AG20443 (cell line): ENCODE measurements at regions not wholly inside any gene's neighbourhood (a gene's known extent, or its start where the extent isn't known, plus 50 kb on each side); places are given as distances from the start of the nearest gene placed in this dataset.
"Not testable (repeated sequence)": the region's sequence is repeated elsewhere in the genome, so short reads cannot be mapped to it uniquely, and the experiment has no call there.

Experiments used
- DNase-seq: peaks from one replicate; pipeline ENCODE4 v3.0.0; 2012; ENCODE audit warnings: low spot score, mixed read lengths

- no peak for DNase-seq
Measured at GRCh38 chr11:44417731-44418455, 108.0 kb upstream of the ALX4 start.

- DNase-seq = no peak
Measured at GRCh38 chr11:44418456-44418830, 108.5 kb upstream of the ALX4 start.

DNA sequence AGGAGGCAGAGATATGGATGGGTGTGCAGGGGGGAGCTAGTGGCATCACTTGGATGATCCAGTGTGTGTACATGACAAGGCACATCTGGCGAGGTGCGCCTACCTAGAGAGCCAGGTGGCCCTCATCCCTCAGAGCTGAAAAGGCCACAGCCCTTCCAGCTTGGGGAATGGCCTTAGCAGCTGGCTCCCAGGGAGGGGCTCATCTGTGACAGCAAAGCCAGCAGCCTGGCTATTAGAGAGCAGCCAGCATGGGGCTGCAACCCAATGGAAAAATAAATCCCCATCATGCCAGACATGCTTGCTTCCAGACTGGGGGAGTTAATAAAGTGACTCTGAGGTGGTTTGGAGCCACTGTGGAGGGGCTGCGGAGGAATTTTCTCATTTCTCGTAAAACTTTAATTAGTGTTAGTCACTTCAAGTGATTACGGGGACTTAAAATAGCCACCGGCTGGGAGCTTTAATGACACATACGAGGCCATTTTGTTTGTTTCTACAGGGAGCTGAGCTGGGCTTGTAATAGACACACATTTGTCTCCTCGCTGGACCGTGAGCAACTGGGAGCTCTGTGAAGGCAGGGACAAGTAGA lies 111.2 kb upstream of the ALX4 start:
- no peak for DNase-seq

DNA sequence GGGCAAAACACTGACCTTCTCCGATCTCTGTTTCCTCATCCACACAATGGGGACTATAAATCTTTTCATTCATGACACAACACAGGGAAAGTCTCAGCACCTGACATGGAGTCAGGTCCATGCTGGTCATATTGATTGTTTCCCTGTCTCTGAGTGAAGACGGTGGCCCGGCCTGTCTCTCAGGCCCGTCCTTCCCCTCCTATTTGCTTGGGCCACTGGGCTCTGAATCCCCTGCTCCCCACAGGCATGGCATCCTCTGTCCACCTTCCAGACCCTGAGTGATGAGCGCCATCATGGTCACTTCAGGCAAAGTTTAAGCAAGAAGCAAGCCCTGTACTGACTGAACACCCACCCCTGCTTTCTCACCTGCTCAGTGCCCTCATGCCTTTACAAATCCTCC lies 113.3 kb upstream of the ALX4 start:
- DNase-seq = no peak

- DNase-seq = no peak
Measured at GRCh38 chr11:44424841-44425240, 114.9 kb upstream of the ALX4 start.

GRCh38 chr11:44426119-44426518 lies 116.2 kb upstream of the ALX4 start:
- DNase-seq = no peak

DNA sequence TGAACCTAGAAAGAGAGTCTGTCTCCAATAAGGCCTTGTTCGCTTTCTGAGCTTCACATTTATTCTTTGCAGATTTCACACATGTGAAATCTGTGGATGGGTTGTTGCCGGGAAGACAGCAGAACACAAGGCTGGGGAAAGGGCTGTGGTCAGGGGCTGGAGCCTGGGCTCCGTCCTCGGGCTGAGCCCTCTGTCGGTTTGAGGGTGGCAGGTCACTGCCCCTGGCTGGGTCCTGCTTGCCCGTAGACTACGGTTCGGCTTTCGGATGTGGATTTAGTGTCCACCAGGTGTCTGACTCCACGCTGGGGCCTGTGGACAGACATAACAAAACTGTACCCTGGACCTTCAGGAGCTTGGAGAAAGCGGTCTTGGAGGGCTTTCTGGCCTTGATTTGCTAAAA lies 117.0 kb upstream of the ALX4 start:
- DNase-seq = no peak

DNA sequence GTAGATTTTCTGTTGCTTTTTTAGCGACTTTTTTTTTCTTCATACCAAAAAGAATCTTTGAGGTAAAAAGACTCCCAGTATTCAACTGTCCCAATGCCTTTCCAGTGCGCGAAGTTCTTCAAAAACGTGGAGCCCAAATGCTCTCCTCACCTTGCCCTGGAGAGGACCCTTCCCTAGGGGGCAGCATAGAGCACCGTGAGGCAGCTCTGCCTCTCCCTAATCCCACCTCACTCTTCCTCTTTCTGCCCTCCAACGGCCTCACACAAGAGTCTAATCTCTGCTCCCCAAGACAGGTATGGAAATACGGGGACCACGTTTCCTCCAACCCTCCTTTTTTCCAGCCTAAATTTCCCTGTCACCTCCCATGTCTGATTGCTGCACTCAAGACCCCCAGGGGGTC lies 117.5 kb upstream of the ALX4 start:
- no peak for DNase-seq

DNA sequence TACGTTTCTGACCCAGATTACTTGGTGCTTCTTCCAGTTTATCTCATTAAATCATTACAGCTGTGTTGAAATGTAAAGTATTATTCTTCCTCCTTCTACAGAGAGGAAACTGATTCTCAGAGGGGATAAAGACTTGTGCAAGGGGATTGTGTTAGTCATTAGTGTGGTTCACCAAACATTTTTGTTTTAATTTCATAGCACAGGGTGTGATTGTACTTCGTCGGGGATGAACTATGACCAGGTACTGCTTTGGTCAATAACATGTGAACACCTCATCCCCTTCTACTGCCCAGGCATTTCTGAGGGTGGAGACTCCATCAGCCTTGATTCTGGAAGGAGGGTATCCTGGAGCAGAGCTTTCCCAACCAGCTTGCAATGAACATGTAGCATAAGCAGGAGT lies 120.2 kb upstream of the ALX4 start:
- no peak for DNase-seq

DNA sequence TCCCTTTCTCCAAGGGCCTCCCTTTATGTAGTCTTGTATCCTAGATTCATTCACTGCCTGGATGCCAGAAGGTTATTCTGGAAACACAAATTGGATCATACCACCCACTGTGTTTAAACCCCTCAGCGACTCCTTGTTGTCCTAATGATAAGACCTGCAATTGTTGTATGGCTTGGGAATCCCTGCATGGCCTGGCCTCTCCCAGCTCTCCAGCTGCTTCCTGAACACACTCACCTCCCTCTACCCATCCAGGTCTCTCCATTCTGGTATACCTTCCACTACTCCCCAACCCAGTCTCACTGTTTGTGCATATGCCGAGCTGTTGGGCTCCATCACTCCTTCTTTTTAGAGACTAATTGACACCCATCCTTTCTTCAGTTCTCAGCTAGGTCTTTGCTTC lies 124.3 kb upstream of the ALX4 start:
- no peak for DNase-seq

GRCh38 chr11:44437122-44437521 lies 127.2 kb upstream of the ALX4 start:
- no peak for DNase-seq

- DNase-seq = not testable (repeated sequence)
Measured at GRCh38 chr11:44442893-44443673, 122.4 kb upstream of the CD82 start.

DNA sequence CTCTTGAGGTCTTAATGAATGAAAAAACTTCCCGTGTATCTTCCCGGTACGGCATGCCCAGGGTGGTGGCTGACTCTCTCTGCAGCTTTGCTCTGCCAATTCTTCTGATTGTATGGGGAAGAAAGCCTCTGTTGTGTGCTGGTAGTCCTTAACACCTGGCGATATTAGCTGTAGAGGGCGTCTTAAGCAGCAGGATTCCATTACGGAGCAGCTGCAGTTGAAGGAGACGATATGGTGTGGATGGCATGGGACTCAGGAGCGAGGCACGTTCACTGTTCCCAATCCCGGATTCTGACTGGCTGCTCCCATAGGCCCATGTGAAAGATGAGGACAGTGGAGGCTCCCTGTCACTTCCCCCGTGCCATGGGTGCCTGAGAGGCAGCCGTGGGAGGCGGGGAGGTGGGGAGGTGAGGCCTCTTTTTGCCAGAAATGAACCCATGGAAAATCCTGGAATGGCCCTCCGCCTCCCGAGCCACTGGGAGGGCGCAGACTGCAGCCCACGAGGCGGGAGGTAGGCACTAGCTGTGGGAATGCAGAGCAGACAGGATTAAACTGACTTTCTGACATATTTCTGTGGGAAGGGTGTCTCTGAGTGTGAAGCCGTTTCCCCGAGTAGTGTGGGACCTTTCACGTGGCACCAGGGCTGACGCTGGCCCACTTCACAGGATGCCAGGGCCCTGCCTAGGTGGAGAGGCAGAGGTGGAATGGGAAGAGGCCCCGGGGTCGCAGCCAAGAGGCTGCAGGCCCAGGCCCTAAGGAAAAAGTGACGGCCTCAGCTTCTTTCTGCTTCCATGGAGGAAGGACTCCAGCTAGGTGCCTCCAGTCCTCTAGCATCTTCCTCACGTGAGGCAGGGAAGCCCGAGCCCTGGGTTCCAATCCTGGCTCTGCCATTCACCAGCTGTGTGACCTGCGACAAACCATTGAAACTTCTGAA lies 121.4 kb upstream of the CD82 start:
- DNase-seq = no peak

GRCh38 chr11:44444770-44445321 lies 120.6 kb upstream of the CD82 start:
- DNase-seq = no peak

GRCh38 chr11:44445500-44446365 lies 119.7 kb upstream of the CD82 start:
- DNase-seq = no peak

GRCh38 chr11:44446366-44446762 lies 119.1 kb upstream of the CD82 start:
- DNase-seq = no peak

GRCh38 chr11:44446996-44447771 lies 118.3 kb upstream of the CD82 start:
- no peak for DNase-seq

DNA sequence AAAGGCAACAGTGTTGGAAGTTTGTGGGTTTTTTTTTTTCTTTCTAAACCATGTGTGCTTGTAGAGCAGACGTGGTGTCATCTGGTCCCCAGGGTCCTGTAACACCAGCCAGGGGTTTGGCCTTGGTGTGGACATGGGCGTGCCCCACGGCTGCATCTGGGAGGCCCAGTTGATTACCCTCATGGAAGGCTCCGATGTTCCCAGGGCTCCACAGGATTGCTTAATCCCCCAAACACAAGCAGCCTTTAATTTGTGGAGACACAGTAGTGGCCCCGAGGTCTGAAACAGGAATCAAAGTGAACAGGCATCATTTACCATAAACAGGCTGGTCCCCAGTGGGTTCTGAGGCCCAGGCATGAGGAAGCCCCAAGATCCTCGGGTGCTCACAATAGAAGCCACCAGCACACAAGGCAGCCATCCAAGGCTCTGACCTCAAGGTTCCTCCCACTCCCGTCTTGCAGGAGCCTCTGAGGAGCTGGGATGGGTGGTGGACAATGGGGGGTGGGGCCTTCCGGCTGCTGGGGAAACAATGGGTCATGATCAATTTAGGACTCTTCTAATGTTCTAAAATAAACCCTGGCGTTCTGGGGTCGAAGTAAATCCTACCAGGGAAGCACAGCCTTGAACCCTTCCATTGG lies 115.0 kb upstream of the CD82 start:
- DNase-seq = no peak

DNA sequence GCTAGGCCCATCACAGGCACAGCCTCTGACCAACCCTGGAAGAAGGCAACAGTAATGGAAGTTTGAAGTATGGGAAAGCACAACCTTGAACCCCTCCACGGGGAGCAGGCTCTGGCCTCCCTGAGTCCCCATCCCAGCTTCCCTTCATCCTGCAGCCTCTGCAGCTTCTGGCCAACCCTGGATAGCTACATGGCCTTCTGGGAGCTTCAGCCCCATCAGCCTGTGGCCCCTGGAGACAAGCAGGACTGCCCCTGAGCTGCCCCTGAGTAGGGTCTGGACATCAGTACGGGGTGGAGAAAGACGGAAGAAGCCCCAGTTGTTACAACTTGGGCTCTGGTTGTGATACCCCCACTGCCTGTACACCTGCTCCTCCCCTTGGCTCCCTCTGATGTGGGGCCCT lies 113.8 kb upstream of the CD82 start:
- no peak for DNase-seq
